GM23248 (cell line): ENCODE measurements at regions not wholly inside any gene's neighbourhood (a gene's known extent, or its start where the extent isn't known, plus 50 kb on each side); places are given as distances from the start of the nearest gene placed in this dataset.

Source experiments
- EZH2 ChIP-seq: fragments of 200-600 bp; sonication (generic); IDR thresholded peaks from 2 replicates; pipeline ENCODE4 v1.6.1; 2018; ENCODE audit warnings: antibody characterized with exemption, mild to moderate bottlenecking; ENCODE audit not compliant: insufficient read depth, poor library complexity, severe bottlenecking
- EZH2phosphoT487 ChIP-seq: fragments of 200-600 bp; sonication (generic); IDR thresholded peaks from 2 replicates; pipeline ENCODE4 v1.6.1; 2018; ENCODE audit warnings: antibody characterized with exemption, moderate library complexity, mild to moderate bottlenecking, low read depth; ENCODE audit not compliant: insufficient read depth

- TF ChIP-seq EZH2phosphoT487 (no peak), EZH2 (no peak)
Observed at GRCh38 chr3:159850481-159850880, 138.2 kb upstream of the IL12A start.
